ENCODE measurements at regions not wholly inside any gene's neighbourhood (a gene's known extent, or its start where the extent isn't known, plus 50 kb on each side); places are given as distances from the start of the nearest gene placed in this dataset.

DNA sequence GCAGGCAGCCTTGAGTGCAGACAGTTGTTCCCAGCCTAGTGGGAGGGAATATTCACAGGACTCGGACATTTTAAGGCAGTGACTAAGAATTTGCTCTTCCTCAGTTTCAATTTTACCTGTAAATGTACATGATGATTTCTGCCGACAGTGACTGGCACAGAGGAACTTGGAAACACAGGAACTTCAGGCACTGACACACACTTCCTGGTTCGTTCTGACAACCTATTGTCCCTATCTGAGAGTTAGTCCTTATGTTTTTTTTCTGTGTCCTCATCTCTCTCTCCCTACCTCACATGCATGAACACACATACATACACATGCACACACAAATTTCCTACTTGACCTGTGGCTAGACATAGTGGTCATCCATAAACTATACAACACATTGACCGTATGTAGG lies 89.4 kb upstream of the CD180 start:
- H3K36me3 ChIP-seq (ENCODE audit: control insufficient read depth, insufficient read depth, low read length), result no peaks in the 10 kb centered on the region
- TF ChIP-seq, protein P1, sequence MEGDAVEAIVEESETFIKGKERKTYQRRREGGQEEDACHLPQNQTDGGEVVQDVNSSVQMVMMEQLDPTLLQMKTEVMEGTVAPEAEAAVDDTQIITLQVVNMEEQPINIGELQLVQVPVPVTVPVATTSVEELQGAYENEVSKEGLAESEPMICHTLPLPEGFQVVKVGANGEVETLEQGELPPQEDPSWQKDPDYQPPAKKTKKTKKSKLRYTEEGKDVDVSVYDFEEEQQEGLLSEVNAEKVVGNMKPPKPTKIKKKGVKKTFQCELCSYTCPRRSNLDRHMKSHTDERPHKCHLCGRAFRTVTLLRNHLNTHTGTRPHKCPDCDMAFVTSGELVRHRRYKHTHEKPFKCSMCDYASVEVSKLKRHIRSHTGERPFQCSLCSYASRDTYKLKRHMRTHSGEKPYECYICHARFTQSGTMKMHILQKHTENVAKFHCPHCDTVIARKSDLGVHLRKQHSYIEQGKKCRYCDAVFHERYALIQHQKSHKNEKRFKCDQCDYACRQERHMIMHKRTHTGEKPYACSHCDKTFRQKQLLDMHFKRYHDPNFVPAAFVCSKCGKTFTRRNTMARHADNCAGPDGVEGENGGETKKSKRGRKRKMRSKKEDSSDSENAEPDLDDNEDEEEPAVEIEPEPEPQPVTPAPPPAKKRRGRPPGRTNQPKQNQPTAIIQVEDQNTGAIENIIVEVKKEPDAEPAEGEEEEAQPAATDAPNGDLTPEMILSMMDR (IDR thresholded peaks at IDR 0.05; ENCODE audit: insufficient read depth, low read length, poor library complexity, severe bottlenecking), result no peak
- no peak overlapping the region for H3K4me3 ChIP-seq (ENCODE audit: low read depth, low read length)
- no peaks in the 10 kb centered on the region for H3K27me3 ChIP-seq (ENCODE audit: control insufficient read depth, insufficient read depth, low read length)
- no peak for DNase-seq (ENCODE audit: low read depth)

DNA sequence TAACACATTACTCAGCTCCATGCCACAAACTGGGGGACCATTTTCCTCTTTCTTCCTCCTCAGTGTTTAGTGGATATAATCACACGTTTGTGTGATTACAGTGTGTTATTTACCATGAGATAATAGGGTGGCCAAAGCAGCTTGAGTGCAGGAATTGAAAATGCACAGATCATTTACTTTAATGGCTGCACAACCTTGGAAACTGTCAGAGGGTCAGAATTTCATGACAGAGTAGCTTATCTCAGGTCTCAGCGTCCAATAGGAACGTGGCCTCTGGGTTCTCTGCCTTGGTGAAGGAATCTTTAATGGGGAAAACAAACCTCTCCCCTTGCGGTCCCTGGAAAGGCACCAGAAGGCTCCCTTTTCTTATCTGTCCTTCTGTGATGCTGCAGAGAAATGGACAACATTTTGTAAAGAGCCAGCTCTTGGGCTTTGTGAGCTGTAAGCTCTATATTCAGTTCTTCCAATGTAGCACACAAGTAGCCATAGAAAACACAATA lies 87.4 kb upstream of the CD180 start:
- Histone ChIP-seq H3K4me3 (ENCODE audit: low read depth, low read length) (no peak overlapping the region), H3K36me3 (ENCODE audit: control insufficient read depth, insufficient read depth, low read length) (no peaks in the 10 kb centered on the region), H3K27me3 (ENCODE audit: control insufficient read depth, insufficient read depth, low read length) (no peaks in the 10 kb centered on the region)
- no peak for DNase-seq (ENCODE audit: low read depth)
- TF ChIP-seq, protein P1 (IDR thresholded peaks at IDR 0.05; ENCODE audit: insufficient read depth, low read length, poor library complexity, severe bottlenecking), result no peak

DNA sequence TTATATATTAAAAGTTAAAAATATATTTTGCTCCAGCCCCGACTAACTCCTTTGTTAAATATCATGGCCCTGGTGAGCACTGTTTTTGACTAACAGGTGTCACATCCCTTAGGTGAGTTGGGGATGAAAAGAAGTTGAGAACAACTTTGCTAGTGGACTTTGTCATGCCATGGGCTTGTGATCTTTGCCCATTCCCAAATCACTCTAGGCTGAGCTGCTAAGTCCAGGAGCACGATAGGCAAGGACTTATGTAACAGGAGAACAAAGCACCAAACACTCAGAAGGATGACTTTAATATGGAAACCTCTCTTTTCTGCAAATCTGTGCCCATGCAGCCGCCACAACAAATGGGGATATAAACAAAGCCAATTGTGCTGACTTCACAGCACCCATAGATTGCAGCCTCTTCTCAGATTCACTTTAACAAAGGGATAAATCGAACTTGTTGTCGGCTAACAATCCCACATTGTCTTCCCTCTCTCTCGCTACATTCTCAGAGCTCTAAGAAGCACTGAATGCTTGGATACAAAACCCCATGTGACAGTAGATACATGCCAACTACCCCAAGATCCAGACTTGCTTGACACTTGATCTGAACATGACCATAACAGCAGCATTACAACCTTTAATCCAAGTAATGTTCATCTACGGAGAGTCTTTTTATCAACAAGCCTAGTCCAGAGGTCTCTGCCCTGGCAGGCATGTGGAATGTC lies 86.8 kb upstream of the CD180 start:
- Histone ChIP-seq H3K36me3 (ENCODE audit: control insufficient read depth, insufficient read depth, low read length) (no peaks in the 10 kb centered on the region), H3K4me3 (ENCODE audit: low read depth, low read length) (no peak overlapping the region), H3K27me3 (ENCODE audit: control insufficient read depth, insufficient read depth, low read length) (no peaks in the 10 kb centered on the region)
- DNase-seq (ENCODE audit: low read depth), result no peak
- TF ChIP-seq, protein P1 (IDR thresholded peaks at IDR 0.05; ENCODE audit: insufficient read depth, low read length, poor library complexity, severe bottlenecking), result no peak

DNA sequence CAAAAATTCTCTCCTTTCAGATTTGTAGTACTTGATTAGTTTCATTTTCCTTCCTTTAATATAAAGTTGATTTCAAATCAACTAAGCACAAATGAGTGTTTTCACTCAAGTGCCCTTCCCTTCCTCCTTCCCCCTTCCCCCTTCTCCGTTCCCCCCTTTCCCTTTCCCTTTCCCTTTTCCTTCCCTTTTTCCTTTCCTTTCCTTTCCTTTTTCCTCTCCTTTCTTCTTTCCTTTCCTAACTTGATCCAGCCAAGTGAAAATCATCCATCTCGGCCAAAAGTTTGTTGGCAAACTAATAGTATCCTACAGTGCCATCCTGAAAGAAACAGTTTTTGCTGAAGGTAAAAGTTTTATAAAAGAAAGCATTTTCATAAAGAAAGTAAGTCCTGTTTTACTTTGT lies 85.3 kb upstream of the CD180 start:
- TF ChIP-seq, protein P1 (IDR thresholded peaks at IDR 0.05; ENCODE audit: insufficient read depth, low read length, poor library complexity, severe bottlenecking), result no peak
- Histone ChIP-seq H3K4me3 (ENCODE audit: low read depth, low read length) (no peak overlapping the region), H3K36me3 (ENCODE audit: control insufficient read depth, insufficient read depth, low read length) (no peaks in the 10 kb centered on the region), H3K27me3 (ENCODE audit: control insufficient read depth, insufficient read depth, low read length) (no peaks in the 10 kb centered on the region)
- DNase-seq (ENCODE audit: low read depth), result no peak

DNA sequence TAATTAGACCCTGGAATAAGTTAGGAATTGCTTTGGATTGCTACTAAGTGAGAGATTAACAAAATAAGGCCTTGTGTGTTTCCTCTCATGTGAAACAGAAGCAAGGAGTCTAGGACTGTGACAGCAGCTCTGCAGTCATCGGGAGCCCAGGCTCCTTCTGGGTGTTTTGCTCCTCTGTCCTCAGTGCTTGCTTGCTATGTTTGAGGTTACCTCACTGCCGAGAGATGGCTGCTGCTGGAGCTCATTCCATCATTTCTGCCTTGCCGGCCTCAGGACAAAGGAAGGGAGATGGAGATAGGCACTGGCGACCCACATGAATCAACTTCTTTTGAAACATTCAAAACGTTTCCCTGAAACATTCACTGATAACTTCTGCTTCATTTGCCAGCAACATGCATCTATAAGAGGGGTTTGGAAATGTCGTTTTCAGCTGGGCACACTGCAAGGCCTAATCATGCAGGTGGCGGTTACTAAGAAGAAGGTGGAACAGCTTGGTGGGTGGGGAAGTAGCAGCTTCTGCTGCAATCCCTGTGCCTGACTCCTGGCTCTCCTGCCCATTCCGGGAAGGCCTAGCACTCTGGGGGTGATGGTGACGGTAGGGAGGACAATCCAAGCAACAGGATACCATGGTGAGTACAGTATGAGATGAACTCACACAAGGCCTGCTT lies 77.2 kb upstream of the CD180 start:
- TF ChIP-seq, protein P1 (IDR thresholded peaks at IDR 0.05; ENCODE audit: insufficient read depth, low read length, poor library complexity, severe bottlenecking), result no peak
- H3K27me3 ChIP-seq (ENCODE audit: control insufficient read depth, insufficient read depth, low read length), result no peaks in the 10 kb centered on the region
- no peaks in the 10 kb centered on the region for H3K36me3 ChIP-seq (ENCODE audit: control insufficient read depth, insufficient read depth, low read length)
- no peak for DNase-seq (ENCODE audit: low read depth)
- H3K4me3 ChIP-seq (ENCODE audit: low read depth, low read length), result no peak overlapping the region

Data from kidney epithelial cell (primary cell).